Liver (tissue), 3 donors: ENCODE measurements at regions not wholly inside any gene's neighbourhood (a gene's known extent, or its start where the extent isn't known, plus 50 kb on each side); places are given as distances from the start of the nearest gene placed in this dataset.

Experiments
- FOXA1 ChIP-seq: IDR thresholded peaks from 2 replicates; pipeline ENCODE4 v1.6.1; 2016; ENCODE audit warnings: antibody characterized with exemption
- GABPA ChIP-seq, 2 donors: IDR thresholded peaks in 1 of 2; conservative IDR thresholded peaks in 1 of 2; 2 replicates each; pipeline ENCODE4 v1.6.1; 2016; ENCODE audit warnings: antibody characterized with exemption in 2 of 2, mild to moderate bottlenecking in 1 of 2, moderate library complexity in 1 of 2
- RAD21 ChIP-seq, 2 donors: IDR thresholded peaks; 2 replicates each; pipeline ENCODE4 v1.6.1; 2016; ENCODE audit warnings: antibody characterized with exemption in 2 of 2, mild to moderate bottlenecking in 2 of 2
- SP1 ChIP-seq: IDR thresholded peaks from 2 replicates; pipeline ENCODE4 v1.6.1; 2018; ENCODE audit warnings: antibody characterized with exemption, mild to moderate bottlenecking
- TAF1 ChIP-seq: conservative IDR thresholded peaks from 2 replicates; pipeline ENCODE4 v1.6.1; 2016; ENCODE audit warnings: antibody characterized with exemption, mild to moderate bottlenecking
- TF ChIP-seq, protein P1 (sequence below): fragments of 150-350 bp; IDR thresholded peaks from 2 replicates; pipeline ENCODE4 v1.5.1; 2017; ENCODE audit warnings: improper control_type of control experiment, low read depth, low read length; ENCODE audit not compliant: missing input control
- TF ChIP-seq, protein P2 (sequence below): IDR thresholded peaks from 2 replicates; pipeline ENCODE4 v1.6.1; 2016; ENCODE audit warnings: antibody characterized with exemption
- TF ChIP-seq, protein P3 (sequence below): IDR thresholded peaks from 2 replicates; pipeline ENCODE4 v1.6.1; 2016; ENCODE audit warnings: antibody characterized with exemption, mild to moderate bottlenecking
- donor health status: healthy.
- donor health status: healthy.

DNA sequence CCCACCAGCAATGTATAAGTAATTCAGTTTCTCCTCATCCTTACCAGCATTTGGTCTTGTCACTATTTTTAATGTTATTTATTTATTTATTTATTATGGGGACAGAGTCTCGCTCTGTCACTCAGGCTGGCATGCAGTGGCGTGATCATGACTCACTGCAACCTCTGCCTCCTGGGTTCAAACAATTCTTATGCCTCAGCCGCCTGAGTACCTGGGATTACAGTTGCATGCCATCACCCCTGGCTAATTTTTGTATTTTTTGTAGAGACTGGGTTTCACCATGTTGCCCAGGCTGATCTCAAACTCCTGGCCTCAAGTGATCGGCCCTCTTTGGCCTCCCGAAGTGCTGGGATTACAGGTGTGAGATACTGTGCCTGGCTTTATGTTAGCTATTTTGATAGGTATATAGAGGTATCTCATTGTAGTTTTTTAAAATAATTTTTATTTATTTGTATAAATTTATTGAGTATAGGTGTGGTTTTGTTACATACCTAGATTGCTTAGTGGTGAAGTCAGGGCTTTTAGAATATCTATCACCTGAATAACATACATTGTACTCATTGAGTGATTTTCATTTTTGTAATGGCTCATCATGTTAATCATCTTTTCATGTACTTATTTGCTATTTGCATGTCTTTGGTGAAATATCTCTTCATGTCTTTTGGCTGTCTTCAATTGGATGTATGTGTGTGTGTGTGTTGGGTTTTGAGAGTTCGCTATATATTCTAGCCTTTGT lies 53.3 kb downstream of the TANC2 start:
- TF ChIP-seq, protein P1, sequence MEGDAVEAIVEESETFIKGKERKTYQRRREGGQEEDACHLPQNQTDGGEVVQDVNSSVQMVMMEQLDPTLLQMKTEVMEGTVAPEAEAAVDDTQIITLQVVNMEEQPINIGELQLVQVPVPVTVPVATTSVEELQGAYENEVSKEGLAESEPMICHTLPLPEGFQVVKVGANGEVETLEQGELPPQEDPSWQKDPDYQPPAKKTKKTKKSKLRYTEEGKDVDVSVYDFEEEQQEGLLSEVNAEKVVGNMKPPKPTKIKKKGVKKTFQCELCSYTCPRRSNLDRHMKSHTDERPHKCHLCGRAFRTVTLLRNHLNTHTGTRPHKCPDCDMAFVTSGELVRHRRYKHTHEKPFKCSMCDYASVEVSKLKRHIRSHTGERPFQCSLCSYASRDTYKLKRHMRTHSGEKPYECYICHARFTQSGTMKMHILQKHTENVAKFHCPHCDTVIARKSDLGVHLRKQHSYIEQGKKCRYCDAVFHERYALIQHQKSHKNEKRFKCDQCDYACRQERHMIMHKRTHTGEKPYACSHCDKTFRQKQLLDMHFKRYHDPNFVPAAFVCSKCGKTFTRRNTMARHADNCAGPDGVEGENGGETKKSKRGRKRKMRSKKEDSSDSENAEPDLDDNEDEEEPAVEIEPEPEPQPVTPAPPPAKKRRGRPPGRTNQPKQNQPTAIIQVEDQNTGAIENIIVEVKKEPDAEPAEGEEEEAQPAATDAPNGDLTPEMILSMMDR = no peak
- no peak for TF ChIP-seq SP1
- TF ChIP-seq TAF1 = no peak
- no peak for TF ChIP-seq GABPA (IDR thresholded peaks at IDR 0.05 in 1 of 2, conservative IDR thresholded peaks at IDR 0.05 in 1 of 2)
- TF ChIP-seq, protein P2, sequence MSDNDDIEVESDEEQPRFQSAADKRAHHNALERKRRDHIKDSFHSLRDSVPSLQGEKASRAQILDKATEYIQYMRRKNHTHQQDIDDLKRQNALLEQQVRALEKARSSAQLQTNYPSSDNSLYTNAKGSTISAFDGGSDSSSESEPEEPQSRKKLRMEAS = no peak
- TF ChIP-seq RAD21 (IDR thresholded peaks at IDR 0.05) = no peak
- no peak for TF ChIP-seq FOXA1
- TF ChIP-seq, protein P3, sequence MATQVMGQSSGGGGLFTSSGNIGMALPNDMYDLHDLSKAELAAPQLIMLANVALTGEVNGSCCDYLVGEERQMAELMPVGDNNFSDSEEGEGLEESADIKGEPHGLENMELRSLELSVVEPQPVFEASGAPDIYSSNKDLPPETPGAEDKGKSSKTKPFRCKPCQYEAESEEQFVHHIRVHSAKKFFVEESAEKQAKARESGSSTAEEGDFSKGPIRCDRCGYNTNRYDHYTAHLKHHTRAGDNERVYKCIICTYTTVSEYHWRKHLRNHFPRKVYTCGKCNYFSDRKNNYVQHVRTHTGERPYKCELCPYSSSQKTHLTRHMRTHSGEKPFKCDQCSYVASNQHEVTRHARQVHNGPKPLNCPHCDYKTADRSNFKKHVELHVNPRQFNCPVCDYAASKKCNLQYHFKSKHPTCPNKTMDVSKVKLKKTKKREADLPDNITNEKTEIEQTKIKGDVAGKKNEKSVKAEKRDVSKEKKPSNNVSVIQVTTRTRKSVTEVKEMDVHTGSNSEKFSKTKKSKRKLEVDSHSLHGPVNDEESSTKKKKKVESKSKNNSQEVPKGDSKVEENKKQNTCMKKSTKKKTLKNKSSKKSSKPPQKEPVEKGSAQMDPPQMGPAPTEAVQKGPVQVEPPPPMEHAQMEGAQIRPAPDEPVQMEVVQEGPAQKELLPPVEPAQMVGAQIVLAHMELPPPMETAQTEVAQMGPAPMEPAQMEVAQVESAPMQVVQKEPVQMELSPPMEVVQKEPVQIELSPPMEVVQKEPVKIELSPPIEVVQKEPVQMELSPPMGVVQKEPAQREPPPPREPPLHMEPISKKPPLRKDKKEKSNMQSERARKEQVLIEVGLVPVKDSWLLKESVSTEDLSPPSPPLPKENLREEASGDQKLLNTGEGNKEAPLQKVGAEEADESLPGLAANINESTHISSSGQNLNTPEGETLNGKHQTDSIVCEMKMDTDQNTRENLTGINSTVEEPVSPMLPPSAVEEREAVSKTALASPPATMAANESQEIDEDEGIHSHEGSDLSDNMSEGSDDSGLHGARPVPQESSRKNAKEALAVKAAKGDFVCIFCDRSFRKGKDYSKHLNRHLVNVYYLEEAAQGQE = no peak
